Astrocyte (in vitro differentiated cells and primary cell): ENCODE measurements at regions not wholly inside any gene's neighbourhood (a gene's known extent, or its start where the extent isn't known, plus 50 kb on each side); places are given as distances from the start of the nearest gene placed in this dataset.

Experiments
- CTCF ChIP-seq: IDR thresholded peaks from 2 replicates; pipeline ENCODE4 v1.5.1; 2011; ENCODE audit warnings: low read depth, mild to moderate bottlenecking, inconsistent platforms, low read length, moderate library complexity; ENCODE audit not compliant: insufficient read depth
- EZH2 ChIP-seq: IDR thresholded peaks from 2 replicates; pipeline ENCODE4 v1.6.1; 2012; ENCODE audit warnings: mild to moderate bottlenecking, low read length, inconsistent platforms; ENCODE audit not compliant: insufficient read depth

GRCh38 chr11:82559609-82560008, 174.1 kb downstream of the FAM181B start:
- no peak for TF ChIP-seq CTCF
- no peak for TF ChIP-seq EZH2
